GM12878 (cell line): ENCODE measurements at regions not wholly inside any gene's neighbourhood (a gene's known extent, or its start where the extent isn't known, plus 50 kb on each side); places are given as distances from the start of the nearest gene placed in this dataset.

Experiments used
- CREM ChIP-seq: IDR thresholded peaks from 2 replicates; pipeline ENCODE4 v1.6.1; 2014; ENCODE audit warnings: antibody characterized with exemption, low read depth
- DPF2 ChIP-seq: fragments of 450-650 bp; IDR thresholded peaks from 2 replicates; pipeline ENCODE4 v1.6.1; 2017; ENCODE audit warnings: mild to moderate bottlenecking
- EED ChIP-seq: sonication (generic); IDR thresholded peaks from 2 replicates; pipeline ENCODE4 v1.6.1; 2016; ENCODE audit warnings: antibody characterized with exemption, low read depth
- KDM1A ChIP-seq: fragments of 200-600 bp; sonication (generic); IDR thresholded peaks from 2 replicates; pipeline ENCODE4 v1.6.1; 2016; ENCODE audit warnings: borderline replicate concordance
- PAX8 ChIP-seq: fragments of 450-650 bp; IDR thresholded peaks from 2 replicates; pipeline ENCODE4 v1.6.1; 2017; ENCODE audit warnings: mild to moderate bottlenecking, moderate library complexity
- SMARCA5 ChIP-seq: fragments of 450-650 bp; IDR thresholded peaks from 2 replicates; pipeline ENCODE4 v1.6.1; 2017; ENCODE audit warnings: mild to moderate bottlenecking
- TARDBP ChIP-seq: IDR thresholded peaks from 2 replicates; pipeline ENCODE4 v1.6.1; 2016; ENCODE audit warnings: borderline replicate concordance
- WRNIP1 ChIP-seq: IDR thresholded peaks from 2 replicates; pipeline ENCODE4 v1.6.1; 2011; ENCODE audit warnings: low read depth, low read length, improper control_type of control experiment, borderline replicate concordance
- ZZZ3 ChIP-seq: IDR thresholded peaks from 2 replicates; pipeline ENCODE4 v1.6.1; 2011; ENCODE audit warnings: low read depth; ENCODE audit not compliant: control insufficient read depth, insufficient read length
- TF ChIP-seq, protein P1 (sequence below): fragments of 450-650 bp; IDR thresholded peaks from 2 replicates; pipeline ENCODE4 v1.6.1; 2016; ENCODE audit warnings: mild to moderate bottlenecking, moderate library complexity, borderline replicate concordance
- TF ChIP-seq, protein P2 (sequence below): IDR thresholded peaks from 2 replicates; pipeline ENCODE4 v1.6.1; 2011; ENCODE audit warnings: borderline replicate concordance, low read depth, mild to moderate bottlenecking, moderate library complexity, low read length; ENCODE audit not compliant: insufficient read depth, poor library complexity, severe bottlenecking

GRCh38 chr2:78739282-78739681, 286.2 kb upstream of the REG3G start (continued):
- TF ChIP-seq, protein P1, sequence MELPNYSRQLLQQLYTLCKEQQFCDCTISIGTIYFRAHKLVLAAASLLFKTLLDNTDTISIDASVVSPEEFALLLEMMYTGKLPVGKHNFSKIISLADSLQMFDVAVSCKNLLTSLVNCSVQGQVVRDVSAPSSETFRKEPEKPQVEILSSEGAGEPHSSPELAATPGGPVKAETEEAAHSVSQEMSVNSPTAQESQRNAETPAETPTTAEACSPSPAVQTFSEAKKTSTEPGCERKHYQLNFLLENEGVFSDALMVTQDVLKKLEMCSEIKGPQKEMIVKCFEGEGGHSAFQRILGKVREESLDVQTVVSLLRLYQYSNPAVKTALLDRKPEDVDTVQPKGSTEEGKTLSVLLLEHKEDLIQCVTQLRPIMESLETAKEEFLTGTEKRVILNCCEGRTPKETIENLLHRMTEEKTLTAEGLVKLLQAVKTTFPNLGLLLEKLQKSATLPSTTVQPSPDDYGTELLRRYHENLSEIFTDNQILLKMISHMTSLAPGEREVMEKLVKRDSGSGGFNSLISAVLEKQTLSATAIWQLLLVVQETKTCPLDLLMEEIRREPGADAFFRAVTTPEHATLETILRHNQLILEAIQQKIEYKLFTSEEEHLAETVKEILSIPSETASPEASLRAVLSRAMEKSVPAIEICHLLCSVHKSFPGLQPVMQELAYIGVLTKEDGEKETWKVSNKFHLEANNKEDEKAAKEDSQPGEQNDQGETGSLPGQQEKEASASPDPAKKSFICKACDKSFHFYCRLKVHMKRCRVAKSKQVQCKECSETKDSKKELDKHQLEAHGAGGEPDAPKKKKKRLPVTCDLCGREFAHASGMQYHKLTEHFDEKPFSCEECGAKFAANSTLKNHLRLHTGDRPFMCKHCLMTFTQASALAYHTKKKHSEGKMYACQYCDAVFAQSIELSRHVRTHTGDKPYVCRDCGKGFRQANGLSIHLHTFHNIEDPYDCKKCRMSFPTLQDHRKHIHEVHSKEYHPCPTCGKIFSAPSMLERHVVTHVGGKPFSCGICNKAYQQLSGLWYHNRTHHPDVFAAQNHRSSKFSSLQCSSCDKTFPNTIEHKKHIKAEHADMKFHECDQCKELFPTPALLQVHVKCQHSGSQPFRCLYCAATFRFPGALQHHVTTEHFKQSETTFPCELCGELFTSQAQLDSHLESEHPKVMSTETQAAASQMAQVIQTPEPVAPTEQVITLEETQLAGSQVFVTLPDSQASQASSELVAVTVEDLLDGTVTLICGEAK: no peak
- no peak for TF ChIP-seq WRNIP1
- TF ChIP-seq SMARCA5: no peak
- no peak for TF ChIP-seq ZZZ3
- no peak for TF ChIP-seq DPF2
- no peak for TF ChIP-seq PAX8
- TF ChIP-seq EED: no peak
- TF ChIP-seq CREM: no peak
- TF ChIP-seq KDM1A: no peak
- TF ChIP-seq TARDBP: no peak
- TF ChIP-seq, protein P2, sequence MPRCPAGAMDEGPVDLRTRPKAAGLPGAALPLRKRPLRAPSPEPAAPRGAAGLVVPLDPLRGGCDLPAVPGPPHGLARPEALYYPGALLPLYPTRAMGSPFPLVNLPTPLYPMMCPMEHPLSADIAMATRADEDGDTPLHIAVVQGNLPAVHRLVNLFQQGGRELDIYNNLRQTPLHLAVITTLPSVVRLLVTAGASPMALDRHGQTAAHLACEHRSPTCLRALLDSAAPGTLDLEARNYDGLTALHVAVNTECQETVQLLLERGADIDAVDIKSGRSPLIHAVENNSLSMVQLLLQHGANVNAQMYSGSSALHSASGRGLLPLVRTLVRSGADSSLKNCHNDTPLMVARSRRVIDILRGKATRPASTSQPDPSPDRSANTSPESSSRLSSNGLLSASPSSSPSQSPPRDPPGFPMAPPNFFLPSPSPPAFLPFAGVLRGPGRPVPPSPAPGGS: no peak
- TF ChIP-seq, all 136 proteins: peak for 0
